HepG2 (cell line): ENCODE measurements at regions not wholly inside any gene's neighbourhood (a gene's known extent, or its start where the extent isn't known, plus 50 kb on each side); places are given as distances from the start of the nearest gene placed in this dataset.

Experiments
- MXD3 ChIP-seq: IDR thresholded peaks from 2 replicates; pipeline ENCODE4 v1.6.1; 2016; ENCODE audit warnings: mild to moderate bottlenecking, missing biosample characterization, missing genetic modification reagents
- NCOR1 ChIP-seq: fragments of 200-600 bp; sonication (generic); IDR thresholded peaks from 2 replicates; pipeline ENCODE4 v1.7.0; 2017; ENCODE audit warnings: antibody characterized with exemption, low read length, borderline replicate concordance
- NR2F1 ChIP-seq, 2 experiments: fragments of 450-650 bp in 1 of 2; formaldehyde crosslinking in 1 of 2; IDR thresholded peaks; 2 replicates each; pipeline versions ENCODE4 v1.5.0 to v1.6.1; 2016 to 2020; ENCODE audit warnings: mild to moderate bottlenecking in 1 of 2, missing compliant biosample characterization in 1 of 2, missing genetic modification reagents in 1 of 2, moderate library complexity in 1 of 2
- SALL2 ChIP-seq: sonication (generic); formaldehyde crosslinking; IDR thresholded peaks from 2 replicates; pipeline ENCODE4 v1.8.1; 2023; ENCODE audit warnings: mild to moderate bottlenecking, missing genetic modification reagents, inconsistent platforms
- SMARCC2 ChIP-seq: fragments of 450-650 bp; IDR thresholded peaks from 2 replicates; pipeline ENCODE4 v1.6.1; 2017; ENCODE audit warnings: antibody characterized with exemption, mild to moderate bottlenecking
- TARDBP ChIP-seq: sonication (generic); formaldehyde crosslinking; IDR thresholded peaks from 2 replicates; pipeline ENCODE4 v1.8.0; 2022; ENCODE audit warnings: mild to moderate bottlenecking, missing genetic modification reagents
- THRA ChIP-seq: sonication (generic); formaldehyde crosslinking; IDR thresholded peaks from 2 replicates; pipeline ENCODE4 v1.4.0; 2020; ENCODE audit warnings: missing genetic modification reagents, borderline replicate concordance
- ZNF224 ChIP-seq: sonication (generic); formaldehyde crosslinking; IDR thresholded peaks from 2 replicates; pipeline ENCODE4 v1.5.0; 2020; ENCODE audit warnings: mild to moderate bottlenecking, missing genetic modification reagents
- ZNF367 ChIP-seq: sonication (generic); formaldehyde crosslinking; IDR thresholded peaks from 2 replicates; pipeline ENCODE4 v1.4.0; 2020; ENCODE audit warnings: missing genetic modification reagents, borderline replicate concordance
- ZNF672 ChIP-seq: sonication (generic); formaldehyde crosslinking; IDR thresholded peaks from 2 replicates; pipeline ENCODE4 v1.8.1; 2022; ENCODE audit warnings: missing genetic modification reagents
- ZNF841 ChIP-seq: sonication (generic); formaldehyde crosslinking; IDR thresholded peaks from 2 replicates; pipeline ENCODE4 v1.8.1; 2023; ENCODE audit warnings: missing genetic modification reagents, borderline replicate concordance
- TF ChIP-seq, protein P1 (sequence below): sonication (generic); formaldehyde crosslinking; IDR thresholded peaks from 2 replicates; pipeline ENCODE4 v1.5.0; 2020; ENCODE audit warnings: mild to moderate bottlenecking, missing genetic modification reagents, moderate library complexity
- TF ChIP-seq, protein P2 (sequence below): sonication (generic); formaldehyde crosslinking; IDR thresholded peaks from 2 replicates; pipeline ENCODE4 v1.4.0; 2020; ENCODE audit warnings: mild to moderate bottlenecking, missing genetic modification reagents

DNA sequence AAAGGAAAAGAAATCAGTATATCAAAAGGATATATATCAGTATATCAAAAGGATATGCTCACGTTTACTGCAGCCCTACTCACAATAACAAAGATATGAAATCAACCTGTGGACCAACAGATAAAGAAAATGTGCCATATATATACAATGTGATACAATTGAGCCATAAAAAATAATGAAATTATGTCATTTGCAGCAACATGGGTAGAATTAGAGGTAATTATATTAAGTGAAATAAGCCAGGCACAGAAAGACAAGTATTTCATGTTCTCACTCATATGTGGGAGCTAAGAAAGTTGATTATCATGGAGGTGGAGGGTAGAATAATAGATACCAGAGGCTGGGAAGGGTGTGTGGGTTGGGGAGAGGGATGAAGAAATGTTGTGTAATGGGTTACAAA lies 102.9 kb upstream of the MARCKS start:
- TF ChIP-seq SALL2 (CRISPR knock-in tag) (no peak), THRA (CRISPR knock-in tag) (no peak), NCOR1 (no peak), ZNF367 (CRISPR knock-in tag) (no peak), ZNF841 (CRISPR knock-in tag) (no peak), ZNF224 (no peak), ZNF672 (no peak), MXD3 (CRISPR knock-in tag) (no peak), SMARCC2 (no peak), NR2F1 (CRISPR knock-in tag; IDR thresholded peaks at IDR 0.05) (no peak), TARDBP (CRISPR knock-in tag) (no peak)
- TF ChIP-seq, protein P1, sequence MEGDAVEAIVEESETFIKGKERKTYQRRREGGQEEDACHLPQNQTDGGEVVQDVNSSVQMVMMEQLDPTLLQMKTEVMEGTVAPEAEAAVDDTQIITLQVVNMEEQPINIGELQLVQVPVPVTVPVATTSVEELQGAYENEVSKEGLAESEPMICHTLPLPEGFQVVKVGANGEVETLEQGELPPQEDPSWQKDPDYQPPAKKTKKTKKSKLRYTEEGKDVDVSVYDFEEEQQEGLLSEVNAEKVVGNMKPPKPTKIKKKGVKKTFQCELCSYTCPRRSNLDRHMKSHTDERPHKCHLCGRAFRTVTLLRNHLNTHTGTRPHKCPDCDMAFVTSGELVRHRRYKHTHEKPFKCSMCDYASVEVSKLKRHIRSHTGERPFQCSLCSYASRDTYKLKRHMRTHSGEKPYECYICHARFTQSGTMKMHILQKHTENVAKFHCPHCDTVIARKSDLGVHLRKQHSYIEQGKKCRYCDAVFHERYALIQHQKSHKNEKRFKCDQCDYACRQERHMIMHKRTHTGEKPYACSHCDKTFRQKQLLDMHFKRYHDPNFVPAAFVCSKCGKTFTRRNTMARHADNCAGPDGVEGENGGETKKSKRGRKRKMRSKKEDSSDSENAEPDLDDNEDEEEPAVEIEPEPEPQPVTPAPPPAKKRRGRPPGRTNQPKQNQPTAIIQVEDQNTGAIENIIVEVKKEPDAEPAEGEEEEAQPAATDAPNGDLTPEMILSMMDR = no peak
- TF ChIP-seq, protein P2, sequence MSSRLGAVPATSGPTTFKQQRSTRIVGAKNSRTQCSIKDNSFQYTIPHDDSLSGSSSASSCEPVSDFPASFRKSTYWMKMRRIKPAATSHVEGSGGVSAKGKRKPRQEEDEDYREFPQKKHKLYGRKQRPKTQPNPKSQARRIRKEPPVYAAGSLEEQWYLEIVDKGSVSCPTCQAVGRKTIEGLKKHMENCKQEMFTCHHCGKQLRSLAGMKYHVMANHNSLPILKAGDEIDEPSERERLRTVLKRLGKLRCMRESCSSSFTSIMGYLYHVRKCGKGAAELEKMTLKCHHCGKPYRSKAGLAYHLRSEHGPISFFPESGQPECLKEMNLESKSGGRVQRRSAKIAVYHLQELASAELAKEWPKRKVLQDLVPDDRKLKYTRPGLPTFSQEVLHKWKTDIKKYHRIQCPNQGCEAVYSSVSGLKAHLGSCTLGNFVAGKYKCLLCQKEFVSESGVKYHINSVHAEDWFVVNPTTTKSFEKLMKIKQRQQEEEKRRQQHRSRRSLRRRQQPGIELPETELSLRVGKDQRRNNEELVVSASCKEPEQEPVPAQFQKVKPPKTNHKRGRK (CRISPR knock-in tag) = no peak
